ENCODE measurements at regions not wholly inside any gene's neighbourhood (a gene's known extent, or its start where the extent isn't known, plus 50 kb on each side); places are given as distances from the start of the nearest gene placed in this dataset.

- no peak for TF ChIP-seq SIN3A (conservative IDR thresholded peaks at IDR 0.05 in 1 of 2, IDR thresholded peaks at IDR 0.05 in 1 of 2; ENCODE audit: low read depth in 1 of 2, low read length in 2 of 2)
- no peak for TF ChIP-seq GTF2F1 (IDR thresholded peaks at IDR 0.05; ENCODE audit: borderline replicate concordance, low read depth, low read length)
- TF ChIP-seq TAF1 (IDR thresholded peaks at IDR 0.05; ENCODE audit: low read depth, low read length): no peak
- TF ChIP-seq KDM5A (IDR thresholded peaks at IDR 0.05; ENCODE audit: low read length): no peak
- no peak for TF ChIP-seq BACH1 (IDR thresholded peaks at IDR 0.05; ENCODE audit: low read length)
Measured at GRCh38 chr3:499001-499761, 302.6 kb downstream of the CHL1 start (continued).

Measured in H1 (cell line).